HG02571 (cell line): ENCODE measurements at regions not wholly inside any gene's neighbourhood (a gene's known extent, or its start where the extent isn't known, plus 50 kb on each side); places are given as distances from the start of the nearest gene placed in this dataset.

ENCODE experiments used
- ATAC-seq: cut with Tn5 transposase; IDR thresholded peaks from one replicate; pipeline ENCODE4 v1.9.1; 2021; ENCODE audit warnings: mild to moderate bottlenecking, moderate library complexity; ENCODE audit not compliant: unreplicated experiment

DNA sequence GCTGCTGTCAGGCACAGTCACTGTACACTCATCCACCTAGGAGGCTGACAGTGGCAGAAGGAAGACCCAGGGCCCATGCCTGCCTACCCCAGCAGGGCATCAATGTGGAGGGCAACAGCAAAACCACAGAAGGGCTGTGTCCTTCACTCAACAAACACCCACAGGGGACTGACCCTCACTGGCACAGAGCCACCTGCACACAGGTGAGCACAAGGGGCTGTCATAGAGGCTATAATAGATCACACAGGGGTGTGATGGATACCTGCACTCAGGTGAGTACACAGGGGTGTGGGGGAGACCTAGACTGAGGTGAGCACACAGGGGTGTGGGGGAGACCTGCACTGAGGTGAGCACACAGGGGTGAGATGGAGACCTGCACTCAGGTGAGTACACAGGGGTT lies 132.8 kb upstream of the TCERG1L start:
- no peak for ATAC-seq

DNA sequence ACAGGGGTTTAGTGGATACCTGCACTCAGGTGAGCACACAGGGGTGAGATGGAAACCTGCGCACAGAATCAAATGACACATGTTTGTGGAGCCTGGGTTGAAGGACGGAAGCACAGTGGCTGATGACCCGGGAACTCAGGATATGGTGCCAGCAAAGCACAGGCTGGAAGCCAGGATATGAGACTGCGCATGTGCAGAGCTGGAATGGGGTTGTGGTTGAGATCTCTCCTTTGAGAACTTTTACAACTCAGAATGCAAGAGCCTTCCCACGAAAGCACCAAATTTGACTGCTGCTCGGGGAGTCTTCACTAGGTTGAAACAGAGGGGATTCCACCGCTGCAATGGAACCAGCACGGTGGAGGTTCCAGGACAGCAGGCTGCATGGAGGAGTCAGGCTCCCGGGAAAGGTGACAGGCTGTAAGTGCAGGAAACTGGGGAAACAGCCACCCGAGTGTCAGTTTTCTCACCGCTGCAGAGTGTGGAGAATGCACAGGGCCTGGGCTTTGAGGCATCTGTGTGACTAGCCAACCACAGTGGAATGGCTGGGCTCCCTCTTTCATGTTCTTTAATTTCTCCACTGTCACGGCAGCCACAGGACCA lies 133.4 kb upstream of the TCERG1L start:
- no peak for ATAC-seq

DNA sequence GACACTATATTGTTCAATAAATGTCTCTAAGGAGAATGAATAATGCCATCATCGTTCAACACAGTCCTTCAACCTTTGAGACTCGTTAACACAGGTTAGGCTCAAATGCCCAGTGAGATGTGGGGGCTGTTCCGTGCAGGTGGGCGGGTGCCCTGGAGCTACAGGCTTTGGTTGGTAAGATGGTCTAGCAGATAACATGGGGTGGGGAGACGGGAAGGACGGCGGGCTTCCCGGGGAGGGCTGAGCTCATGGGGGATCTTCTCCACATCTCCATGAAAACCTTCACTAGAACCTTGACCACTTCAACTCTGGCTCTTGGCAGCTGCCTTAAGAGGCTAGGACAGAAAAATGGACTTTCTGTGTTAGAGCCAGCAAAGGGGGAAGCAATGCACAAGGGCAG lies 134.1 kb upstream of the TCERG1L start:
- ATAC-seq, result no peak

DNA sequence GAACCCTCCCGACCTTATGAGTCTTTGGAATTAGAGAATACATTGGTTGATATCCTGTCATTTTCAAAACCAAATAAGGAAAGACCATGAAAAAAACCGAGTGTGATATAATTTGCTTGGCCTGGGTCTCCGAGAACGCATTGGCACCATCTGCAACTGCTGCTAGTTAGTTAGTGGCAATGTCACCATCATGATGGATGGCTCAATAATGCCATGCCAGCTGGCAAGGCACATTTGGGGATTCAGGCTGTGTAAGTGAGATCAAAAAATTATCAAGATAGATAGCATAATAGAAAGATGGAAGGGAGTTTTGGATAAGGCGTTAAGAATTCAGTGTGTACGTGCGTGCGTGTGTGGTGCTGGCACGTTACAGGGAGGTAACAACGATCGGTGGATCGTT lies 134.7 kb upstream of the TCERG1L start:
- no peak for ATAC-seq

DNA sequence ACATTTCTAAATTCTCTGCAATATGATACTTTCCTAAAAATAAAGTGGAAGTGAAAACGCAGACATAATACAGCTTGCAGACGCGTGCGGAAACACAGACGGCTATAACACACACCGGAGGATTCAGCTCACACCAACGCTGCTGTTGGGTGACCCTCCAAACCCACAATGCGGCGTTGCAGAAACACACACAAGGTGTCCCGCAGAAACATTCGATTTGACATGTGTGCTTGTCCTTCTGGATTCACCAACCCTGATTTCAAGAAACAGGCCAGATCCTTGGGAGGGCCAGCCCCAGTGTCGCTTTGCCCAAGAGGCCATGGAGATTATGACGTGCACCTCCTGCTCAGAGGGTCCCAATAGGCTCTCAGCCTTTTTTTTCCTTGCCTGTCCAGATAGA lies 136.7 kb upstream of the TCERG1L start:
- ATAC-seq, result no peak

DNA sequence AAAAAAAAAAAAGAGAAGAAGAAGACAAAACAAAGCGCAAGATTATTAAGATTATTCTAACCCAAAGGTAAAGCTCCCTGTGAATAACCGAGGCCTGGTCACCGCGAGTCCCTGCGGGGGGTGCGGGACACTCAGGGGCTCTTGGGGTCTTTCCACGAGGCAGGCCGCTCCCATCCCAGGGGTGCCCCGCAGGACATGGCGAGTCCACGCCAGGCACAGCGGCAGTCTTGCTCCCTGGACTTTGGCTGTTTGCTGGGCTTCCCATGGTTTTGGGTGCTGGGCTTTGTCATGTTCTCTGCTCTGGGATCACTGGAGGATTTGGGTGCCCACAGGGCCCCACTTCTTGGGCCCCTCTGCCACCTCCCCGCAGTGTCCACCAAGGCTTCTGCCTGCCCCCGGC lies 137.4 kb upstream of the TCERG1L start:
- ATAC-seq, result no peak

DNA sequence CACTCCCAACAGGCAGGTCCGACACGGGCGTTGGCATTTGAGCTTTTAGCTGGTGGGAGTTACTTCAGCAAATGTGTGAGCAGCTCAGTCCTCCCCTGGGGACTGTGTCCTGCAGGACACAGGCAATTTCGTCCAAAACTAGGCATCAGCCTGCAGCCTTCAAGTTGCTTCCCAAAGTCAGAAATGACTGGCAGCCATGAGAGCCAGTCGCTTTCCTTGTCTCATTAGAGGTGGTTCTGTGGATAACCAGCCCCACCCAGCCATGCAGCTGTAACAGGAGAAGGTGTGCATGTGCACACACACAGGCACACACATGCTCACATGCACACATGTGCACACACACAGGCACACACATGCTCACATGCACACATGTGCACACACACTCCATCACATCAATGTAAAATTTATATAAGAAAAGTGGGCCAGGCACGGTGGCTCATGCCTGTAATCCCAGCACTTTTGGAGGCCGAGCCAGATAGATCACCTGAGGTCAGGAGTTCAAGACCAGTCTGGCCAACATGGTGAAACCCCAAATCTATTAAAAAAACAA lies 138.8 kb upstream of the TCERG1L start:
- ATAC-seq, result no peak

DNA sequence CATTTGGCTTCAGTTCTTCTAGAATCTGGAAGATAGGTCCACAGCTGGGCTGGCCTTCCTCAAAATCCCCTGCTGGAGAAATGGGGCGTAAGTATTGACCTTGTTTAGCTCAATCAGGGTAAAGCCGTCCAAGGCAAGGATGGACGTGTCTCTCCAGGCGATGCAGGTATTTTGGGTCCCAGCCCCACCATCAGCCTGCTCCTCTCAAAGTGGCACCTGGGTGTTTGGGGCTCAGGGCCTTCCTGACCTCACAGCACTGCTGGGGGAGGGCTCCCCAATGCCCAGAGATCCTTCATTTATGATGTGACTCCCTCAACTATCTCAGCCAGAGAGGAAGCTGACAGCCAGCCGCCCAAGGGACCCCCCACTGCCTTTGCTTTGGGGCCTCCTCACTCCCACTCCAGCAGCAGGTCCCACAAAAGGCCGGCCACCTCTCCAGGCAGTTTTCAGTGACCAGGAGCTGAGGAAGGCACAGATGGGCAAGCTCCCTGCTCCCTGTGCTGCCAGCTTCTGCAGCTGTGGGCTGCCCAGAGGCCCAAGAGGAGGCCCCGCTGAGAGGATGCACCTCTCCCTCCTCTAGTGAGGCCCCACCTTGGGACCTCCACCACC lies 140.0 kb upstream of the TCERG1L start:
- no peak for ATAC-seq

DNA sequence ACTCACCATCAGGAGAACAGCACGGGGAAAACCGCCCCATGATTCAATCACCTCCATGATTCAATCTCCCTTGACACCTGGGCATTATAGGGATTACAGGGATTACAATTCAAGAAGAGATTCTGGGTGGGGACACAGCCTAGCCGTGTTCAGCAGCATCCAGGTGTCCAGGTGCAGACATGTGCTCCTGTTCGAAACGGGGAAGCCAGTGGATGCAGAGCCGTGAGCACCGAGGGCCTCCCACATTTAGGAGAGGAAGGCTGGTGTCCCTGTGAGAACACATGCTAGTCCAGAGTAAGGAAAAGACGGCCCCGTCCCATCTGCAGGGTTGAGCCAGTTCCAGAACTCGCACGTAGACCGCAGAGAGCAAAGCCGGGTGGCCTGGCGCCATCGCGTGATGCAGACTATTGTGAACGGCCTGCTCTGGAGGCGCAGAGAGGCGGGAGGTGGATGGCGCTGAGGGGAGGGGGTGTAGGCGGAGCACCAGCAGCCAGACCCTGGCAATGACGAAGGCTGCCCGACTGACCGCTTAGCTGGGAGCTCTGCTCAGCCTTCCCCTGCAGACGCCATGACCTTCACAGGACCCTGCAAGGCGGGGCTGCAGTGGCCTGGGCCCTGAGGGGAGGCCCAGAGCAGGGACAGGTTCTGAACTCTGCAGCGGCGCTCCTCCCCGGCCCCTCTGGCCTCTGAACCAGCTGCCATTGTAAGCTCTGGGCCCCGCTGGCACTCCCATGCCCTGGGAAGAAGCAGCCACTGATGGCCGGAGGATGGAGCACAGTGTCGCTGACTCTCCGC lies 141.6 kb upstream of the TCERG1L start:
- no peak for ATAC-seq

DNA sequence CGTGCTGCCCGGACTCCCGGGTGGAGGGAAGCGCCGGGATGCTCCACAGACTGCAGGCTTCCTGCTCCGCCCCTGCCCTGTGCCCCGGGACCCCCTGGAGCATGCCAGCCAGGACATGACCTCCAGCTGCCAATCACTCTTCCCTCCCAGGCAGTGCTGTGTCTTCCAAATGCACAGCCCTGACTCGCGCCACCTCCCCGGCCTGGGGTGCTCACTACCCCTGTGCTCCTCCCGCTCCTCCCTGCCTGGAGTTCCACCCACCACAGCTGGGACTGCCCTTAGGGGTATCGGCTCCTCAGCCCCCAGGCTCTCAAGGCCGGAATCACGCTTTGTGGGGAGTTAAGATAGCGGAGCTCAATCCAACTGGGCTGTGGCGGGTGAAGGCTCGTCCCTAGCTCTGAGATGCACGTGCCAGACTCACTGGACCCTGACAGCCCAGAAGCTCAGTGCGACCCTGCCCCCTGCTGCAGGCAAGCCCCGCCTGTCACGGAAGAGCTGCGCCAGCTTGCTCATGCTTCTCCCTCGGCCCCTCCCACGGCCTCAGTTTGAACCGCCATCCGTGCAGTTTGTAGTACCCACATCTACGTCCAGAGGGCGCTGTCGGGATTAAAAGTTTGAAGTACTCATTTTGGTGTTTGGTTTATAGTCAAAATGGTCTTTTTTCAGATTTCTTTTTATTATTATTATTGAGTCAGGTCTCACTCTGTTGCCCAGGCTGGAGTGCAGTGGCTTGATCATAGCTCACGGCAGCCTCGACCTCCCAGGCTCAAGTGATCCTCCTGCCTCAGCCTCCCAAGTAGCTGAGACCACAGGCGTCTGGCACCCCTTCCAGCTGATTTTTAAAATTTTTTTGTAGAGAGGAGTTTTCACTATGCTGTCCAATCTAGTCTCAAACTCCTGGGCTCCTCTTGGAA lies 142.5 kb upstream of the TCERG1L start:
- ATAC-seq, result no peak

DNA sequence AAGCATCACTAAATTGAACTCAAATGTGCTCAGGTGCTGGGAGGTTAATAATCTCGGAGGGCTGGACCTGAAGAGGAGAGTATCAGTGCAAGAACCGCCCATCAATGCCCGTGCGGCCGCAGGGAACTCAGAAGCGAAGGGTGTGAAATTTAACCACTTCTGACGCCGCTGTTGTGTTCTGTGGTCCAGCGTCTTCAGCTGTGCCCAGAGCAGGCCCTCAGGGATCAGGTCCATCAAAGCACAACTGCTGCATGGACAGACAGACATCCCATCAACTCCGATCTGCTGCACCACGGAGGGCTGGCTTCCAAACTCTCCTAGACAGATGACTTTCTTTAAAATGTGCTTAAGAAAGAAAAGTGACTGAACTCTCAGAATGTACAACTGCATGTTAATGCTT lies 144.9 kb upstream of the TCERG1L start:
- ATAC-seq, result no peak

DNA sequence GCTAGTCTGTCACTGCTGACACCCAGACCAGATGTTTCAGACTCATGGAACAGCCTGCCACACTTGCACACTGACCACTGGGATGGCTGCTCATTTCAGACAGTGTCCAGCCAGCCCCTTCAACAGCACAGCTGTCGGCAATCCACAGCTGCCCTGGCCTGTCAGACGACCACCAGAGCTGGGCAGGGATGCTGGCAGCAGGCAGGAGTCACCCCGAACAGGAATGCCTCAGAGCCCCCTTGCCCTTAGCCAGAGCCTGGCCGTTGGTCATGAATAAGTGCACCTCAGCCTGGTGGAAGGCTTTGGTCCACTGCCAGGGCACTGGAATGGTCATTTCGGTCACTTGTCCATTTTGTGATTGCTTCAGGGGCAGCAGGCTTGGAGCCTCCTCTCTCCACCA lies 149.6 kb upstream of the TCERG1L start:
- no peak for ATAC-seq

GRCh38 chr10:131464789-131465188 lies 153.3 kb upstream of the TCERG1L start:
- ATAC-seq, result no peak

GRCh38 chr10:131469551-131469950 lies 158.0 kb upstream of the TCERG1L start:
- ATAC-seq, result no peak

DNA sequence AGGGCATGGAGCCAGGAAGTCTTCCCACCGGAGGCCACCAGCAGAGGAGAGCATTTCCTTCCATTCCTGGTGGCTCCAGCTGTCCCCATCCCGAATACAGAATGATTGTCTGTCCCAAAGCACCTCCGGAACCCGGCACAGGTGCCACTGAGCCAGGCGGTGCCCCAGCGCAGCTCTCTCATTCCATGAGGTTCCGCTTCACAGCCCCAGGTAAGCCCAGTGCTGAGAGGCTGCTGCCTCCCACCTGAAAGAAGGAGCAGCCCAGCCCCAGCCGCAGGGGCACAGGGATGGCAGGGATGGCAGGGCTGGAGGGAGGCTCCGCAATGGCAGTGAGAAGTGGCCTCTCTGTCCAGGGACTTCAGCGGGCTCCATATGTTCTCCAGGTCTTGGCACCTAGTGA lies 162.1 kb upstream of the TCERG1L start:
- ATAC-seq, result no peak

DNA sequence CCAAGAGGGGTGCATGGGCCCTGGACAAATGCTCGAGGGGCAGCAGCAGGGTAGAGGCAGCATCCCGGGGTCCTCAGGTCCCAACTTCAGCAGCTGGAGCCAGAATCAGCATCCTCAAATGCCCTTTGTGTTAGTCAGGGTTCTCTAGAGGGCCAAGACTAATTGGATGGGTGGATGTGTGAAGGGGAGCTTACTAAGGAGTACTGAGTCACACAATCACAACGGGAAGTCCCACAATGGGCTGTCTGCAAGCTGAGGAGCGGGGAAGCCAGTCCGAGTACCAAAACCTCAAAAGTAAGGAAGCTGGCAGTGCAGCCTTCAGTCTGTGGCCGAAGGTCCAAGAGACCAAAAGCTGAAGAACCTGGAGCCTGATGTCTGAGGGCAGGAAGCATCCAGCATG lies 162.9 kb upstream of the TCERG1L start:
- no peak for ATAC-seq

- no peak for ATAC-seq
These were observed 163.5 kb upstream of the TCERG1L start for GRCh38 chr10:131475043-131475442.

DNA sequence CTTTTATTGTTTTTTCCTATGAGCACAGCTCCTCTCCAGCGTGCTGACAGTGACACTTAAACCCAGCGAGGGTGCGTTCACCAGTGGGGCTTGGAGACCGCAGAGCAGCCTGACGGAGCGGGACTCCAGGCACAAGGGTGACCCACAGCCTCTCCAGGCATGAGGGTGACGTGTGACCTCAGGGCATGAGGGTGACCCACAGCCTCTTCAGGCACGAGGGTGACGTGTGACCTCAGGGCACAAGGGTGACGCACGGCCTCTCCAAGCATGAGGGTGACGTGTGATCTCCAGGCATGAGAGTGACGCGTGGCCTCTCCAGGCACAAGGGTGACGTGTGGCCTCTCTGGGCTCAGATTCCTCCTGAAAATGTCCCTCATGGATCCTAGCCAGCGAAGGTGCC lies 164.3 kb upstream of the TCERG1L start:
- ATAC-seq, result no peak

GRCh38 chr10:131477457-131478121 lies 166.1 kb upstream of the TCERG1L start:
- ATAC-seq, result no peak

- ATAC-seq, result no peak
These were observed 167.0 kb upstream of the TCERG1L start for GRCh38 chr10:131478377-131478989.
